ENCODE measurements at regions not wholly inside any gene's neighbourhood (a gene's known extent, or its start where the extent isn't known, plus 50 kb on each side); places are given as distances from the start of the nearest gene placed in this dataset.
"Not testable (repeated sequence)": the region's sequence is repeated elsewhere in the genome, so short reads cannot be mapped to it uniquely, and the experiment has no call there.

GRCh38 chr14:105706701-105707019 is 180.3 kb downstream of the TMEM121 start:
- FAIRE-seq = peak; percentile 70
- not testable (repeated sequence) for DNase-seq (ENCODE audit: insufficient read length)
- TF ChIP-seq POLR2A (IDR thresholded peaks at IDR 0.05; ENCODE audit: low read depth, low read length) = 0 out of 2 replicates have a peak, but pooled peaks have one; percentile 8

GRCh38 chr14:105707099-105707498 is 180.7 kb downstream of the TMEM121 start:
- DNase-seq (ENCODE audit: insufficient read length) = not testable (repeated sequence)
- peak; percentile 5 for FAIRE-seq

- DNase-seq (ENCODE audit: insufficient read length); FAIRE-seq: not testable (repeated sequence)
These were observed 181.4 kb downstream of the TMEM121 start for GRCh38 chr14:105707723-105708151.

- not testable (repeated sequence) for FAIRE-seq; DNase-seq (ENCODE audit: insufficient read length)
- TF ChIP-seq POLR2AphosphoS5 (IDR thresholded peaks at IDR 0.05; ENCODE audit: low read depth, low read length) (peak; percentile 52; the same call in 1 of the 2 replicates), POLR2A (IDR thresholded peaks at IDR 0.05; ENCODE audit: low read depth, low read length) (0 out of 2 replicates have a peak, but pooled peaks have one; percentile 3)
These were observed 182.1 kb downstream of the TMEM121 start for GRCh38 chr14:105708251-105709134.

- DNase-seq (ENCODE audit: insufficient read length) (no peak), FAIRE-seq (no peak)
- TF ChIP-seq POLR2AphosphoS5 (IDR thresholded peaks at IDR 0.05; ENCODE audit: low read depth, low read length) (no peak; the same call in 1 of the 2 replicates), TAF1 (IDR thresholded peaks at IDR 0.05; ENCODE audit: borderline replicate concordance, low read depth, low read length) (no peak), POLR2A (IDR thresholded peaks at IDR 0.05; ENCODE audit: low read depth, low read length) (no peak)
These were observed 183.1 kb downstream of the TMEM121 start for GRCh38 chr14:105709281-105710118.

- DNase-seq (ENCODE audit: insufficient read length) (no peak), FAIRE-seq (no peak)
- TF ChIP-seq POLR2AphosphoS5 (IDR thresholded peaks at IDR 0.05; ENCODE audit: low read depth, low read length) (peak; percentile 77), TAF1 (IDR thresholded peaks at IDR 0.05; ENCODE audit: borderline replicate concordance, low read depth, low read length) (no peak), POLR2A (IDR thresholded peaks at IDR 0.05; ENCODE audit: low read depth, low read length) (peak; percentile 43; the same call in 1 of the 2 replicates)
These were observed 184.0 kb downstream of the TMEM121 start for GRCh38 chr14:105710119-105711043.

GRCh38 chr14:105711044-105711620 is 184.7 kb downstream of the TMEM121 start:
- TF ChIP-seq TAF1 (IDR thresholded peaks at IDR 0.05; ENCODE audit: borderline replicate concordance, low read depth, low read length) (no peak), POLR2A (IDR thresholded peaks at IDR 0.05; ENCODE audit: low read depth, low read length) (no peak), POLR2AphosphoS5 (IDR thresholded peaks at IDR 0.05; ENCODE audit: low read depth, low read length) (no peak)
- DNase-seq (ENCODE audit: insufficient read length) (no peak), FAIRE-seq (no peak)

- FAIRE-seq (peak; percentile 17), DNase-seq (ENCODE audit: insufficient read length) (no peak)
- TF ChIP-seq TAF1 (IDR thresholded peaks at IDR 0.05; ENCODE audit: borderline replicate concordance, low read depth, low read length) (no peak), POLR2AphosphoS5 (IDR thresholded peaks at IDR 0.05; ENCODE audit: low read depth, low read length) (no peak)
These were observed 185.6 kb downstream of the TMEM121 start for GRCh38 chr14:105711841-105712460.

GRCh38 chr14:105712670-105713069 is 186.3 kb downstream of the TMEM121 start:
- FAIRE-seq; DNase-seq (ENCODE audit: insufficient read length): not testable (repeated sequence)

GRCh38 chr14:105713160-105713559 is 186.8 kb downstream of the TMEM121 start:
- DNase-seq (ENCODE audit: insufficient read length); FAIRE-seq: not testable (repeated sequence)

GRCh38 chr14:105713836-105714235 is 187.5 kb downstream of the TMEM121 start:
- not testable (repeated sequence) for FAIRE-seq; DNase-seq (ENCODE audit: insufficient read length)

- FAIRE-seq = not testable (repeated sequence)
These were observed 192.4 kb downstream of the TMEM121 start for GRCh38 chr14:105718787-105719186.

GRCh38 chr14:105720106-105720505 is 193.7 kb downstream of the TMEM121 start:
- not testable (repeated sequence) for FAIRE-seq; DNase-seq (ENCODE audit: insufficient read length)

More at GRCh38 chr14:105718787-105719186, 192.4 kb downstream of the TMEM121 start:
- not testable (repeated sequence) for DNase-seq (ENCODE audit: insufficient read length)

- DNase-seq (ENCODE audit: insufficient read length); FAIRE-seq: not testable (repeated sequence)
These were observed 194.6 kb downstream of the TMEM121 start for GRCh38 chr14:105720852-105721601.

- DNase-seq (ENCODE audit: insufficient read length); FAIRE-seq: not testable (repeated sequence)
These were observed 195.2 kb downstream of the TMEM121 start for GRCh38 chr14:105721602-105721970.
